ENCODE measurements at regions not wholly inside any gene's neighbourhood (a gene's known extent, or its start where the extent isn't known, plus 50 kb on each side); places are given as distances from the start of the nearest gene placed in this dataset.
"Not testable (repeated sequence)": the region's sequence is repeated elsewhere in the genome, so short reads cannot be mapped to it uniquely, and the experiment has no call there.

DNA sequence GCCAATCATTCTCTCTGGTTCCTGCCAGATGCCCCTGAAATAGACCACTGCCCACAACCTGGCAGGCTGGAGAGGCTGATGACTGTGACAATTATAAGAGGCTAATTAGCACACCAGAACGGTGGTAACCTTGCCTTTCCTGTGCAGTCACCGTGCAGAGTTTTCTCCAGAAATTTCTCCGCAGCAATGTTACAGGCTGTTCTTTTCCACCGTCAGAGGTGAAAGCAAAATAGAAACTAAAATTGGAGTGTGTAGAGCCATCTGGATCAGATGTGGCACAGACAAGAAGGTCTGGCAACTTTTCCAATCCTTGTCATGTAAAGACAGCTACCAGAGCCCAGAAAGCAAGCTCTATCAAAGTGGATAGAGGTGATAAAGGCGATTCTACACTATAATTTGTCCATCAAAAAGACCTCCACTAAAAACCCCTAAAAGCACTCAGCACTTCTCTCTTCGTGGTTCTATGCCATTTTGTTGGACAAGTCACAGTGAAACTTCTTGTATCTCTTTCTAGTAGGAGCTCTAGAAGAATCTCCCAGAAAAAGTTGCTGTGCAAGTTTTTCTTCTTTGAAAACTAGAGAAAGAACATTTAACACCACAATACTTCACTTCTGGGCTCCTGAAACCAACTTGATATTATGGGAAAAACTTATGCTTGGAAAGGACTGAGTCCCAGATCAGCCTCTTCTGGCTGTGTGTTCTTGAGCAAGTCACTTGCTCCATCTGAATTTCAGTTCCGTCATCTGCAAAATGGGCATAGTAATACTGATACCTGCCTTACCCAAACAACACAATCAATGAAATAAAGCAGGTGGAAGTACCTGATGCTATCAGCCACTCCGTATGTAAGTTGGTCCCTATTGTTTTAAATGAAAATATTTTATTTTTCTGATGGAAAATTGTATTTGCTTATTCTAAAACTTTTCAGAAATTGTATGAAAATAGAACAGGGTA is 295.6 kb upstream of the DLGAP1 start:
- 89 to 93% methylated on average over 7 to 8 of the region's 8 CpGs for WGBS, 2 experiments
- Histone ChIP-seq H3K27ac (ENCODE audit: insufficient read depth, low read depth, low read length, poor library complexity, severe bottlenecking) (no peak overlapping the region), H3K27me3 (ENCODE audit: control insufficient read depth, insufficient read depth, low read length, poor library complexity, severe bottlenecking) (no peaks in the 10 kb centered on the region), H3K4me3 (ENCODE audit: insufficient read depth, low read depth, low read length) (no peak overlapping the region), H3K36me3 (ENCODE audit: control insufficient read depth, insufficient read depth, low read length) (no peaks in the 10 kb centered on the region), H3K9me3 (ENCODE audit: control insufficient read depth, low read length) (no peaks in the 10 kb centered on the region), H3K4me1 (ENCODE audit: control insufficient read depth, insufficient read depth, low read length) (no peaks in the 10 kb centered on the region)

DNA sequence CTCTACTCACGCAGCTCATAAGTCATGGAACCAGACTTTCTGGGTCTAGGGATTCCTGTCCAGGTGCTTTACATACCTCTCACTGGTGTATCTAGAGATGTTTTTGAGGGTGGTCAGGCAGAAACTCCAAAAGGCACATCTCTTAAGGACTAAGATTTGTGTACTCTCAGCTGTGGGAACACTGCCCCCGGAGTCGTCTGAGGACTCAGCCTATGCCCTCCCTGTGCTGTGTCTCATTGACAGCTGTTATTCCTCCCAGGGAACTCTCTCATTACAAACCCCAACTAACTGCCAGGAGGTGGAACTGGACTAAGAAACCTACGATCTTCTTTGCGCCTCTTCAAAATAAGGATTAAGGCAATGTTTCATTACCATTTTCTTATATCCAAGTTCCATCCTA is 293.9 kb upstream of the DLGAP1 start:
- WGBS, 2 experiments, result 88% methylated on average over 5 of the region's 5 CpGs
- no peaks in the 10 kb centered on the region for H3K9me3 ChIP-seq (ENCODE audit: control insufficient read depth, low read length)
- no peaks in the 10 kb centered on the region for H3K4me1 ChIP-seq (ENCODE audit: control insufficient read depth, insufficient read depth, low read length)
- no peak overlapping the region for H3K4me3 ChIP-seq (ENCODE audit: insufficient read depth, low read depth, low read length)
- H3K27me3 ChIP-seq (ENCODE audit: control insufficient read depth, insufficient read depth, low read length, poor library complexity, severe bottlenecking), result no peaks in the 10 kb centered on the region
- H3K27ac ChIP-seq (ENCODE audit: insufficient read depth, low read depth, low read length, poor library complexity, severe bottlenecking), result no peak overlapping the region
- H3K36me3 ChIP-seq (ENCODE audit: control insufficient read depth, insufficient read depth, low read length), result no peaks in the 10 kb centered on the region

DNA sequence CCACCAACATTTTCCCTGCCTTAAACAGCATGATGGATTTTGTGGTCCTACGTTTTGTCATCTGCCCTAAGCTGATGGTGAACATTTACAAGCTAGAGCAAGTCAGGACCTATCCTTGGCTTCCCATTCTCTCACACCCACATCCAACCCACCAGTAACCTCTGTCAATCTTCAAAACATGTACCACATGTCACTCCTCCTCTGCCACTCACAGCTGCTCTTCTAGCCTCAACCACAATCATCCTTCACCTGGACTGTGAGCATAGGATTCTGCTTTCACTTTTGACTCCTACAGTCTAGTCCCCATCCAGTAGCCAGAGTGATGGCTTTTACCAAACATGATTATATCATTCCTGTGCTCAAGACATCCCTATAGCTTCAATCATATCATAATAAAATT is 279.8 kb upstream of the DLGAP1 start:
- Histone ChIP-seq H3K27me3 (ENCODE audit: control insufficient read depth, insufficient read depth, low read length, poor library complexity, severe bottlenecking) (no peaks in the 10 kb centered on the region), H3K4me1 (ENCODE audit: control insufficient read depth, insufficient read depth, low read length) (no peaks in the 10 kb centered on the region), H3K36me3 (ENCODE audit: control insufficient read depth, insufficient read depth, low read length) (no peaks in the 10 kb centered on the region), H3K27ac (ENCODE audit: insufficient read depth, low read depth, low read length, poor library complexity, severe bottlenecking) (no peak overlapping the region), H3K9me3 (ENCODE audit: control insufficient read depth, low read length) (no peaks in the 10 kb centered on the region), H3K4me3 (ENCODE audit: insufficient read depth, low read depth, low read length) (no peak overlapping the region)
- 98 to 100% methylated on average over 1 of the region's 1 CpG for WGBS, 2 experiments

GRCh38 chr18:4734021-4734420 is 278.9 kb upstream of the DLGAP1 start:
- Histone ChIP-seq H3K4me3 (ENCODE audit: insufficient read depth, low read depth, low read length) (no peak overlapping the region), H3K4me1 (ENCODE audit: control insufficient read depth, insufficient read depth, low read length) (no peaks in the 10 kb centered on the region), H3K27me3 (ENCODE audit: control insufficient read depth, insufficient read depth, low read length, poor library complexity, severe bottlenecking) (no peaks in the 10 kb centered on the region), H3K36me3 (ENCODE audit: control insufficient read depth, insufficient read depth, low read length) (no peaks in the 10 kb centered on the region), H3K27ac (ENCODE audit: insufficient read depth, low read depth, low read length, poor library complexity, severe bottlenecking) (no peak overlapping the region), H3K9me3 (ENCODE audit: control insufficient read depth, low read length) (no peaks in the 10 kb centered on the region)
- 89 to 98% methylated on average over 2 of the region's 2 CpGs for WGBS, 2 experiments

DNA sequence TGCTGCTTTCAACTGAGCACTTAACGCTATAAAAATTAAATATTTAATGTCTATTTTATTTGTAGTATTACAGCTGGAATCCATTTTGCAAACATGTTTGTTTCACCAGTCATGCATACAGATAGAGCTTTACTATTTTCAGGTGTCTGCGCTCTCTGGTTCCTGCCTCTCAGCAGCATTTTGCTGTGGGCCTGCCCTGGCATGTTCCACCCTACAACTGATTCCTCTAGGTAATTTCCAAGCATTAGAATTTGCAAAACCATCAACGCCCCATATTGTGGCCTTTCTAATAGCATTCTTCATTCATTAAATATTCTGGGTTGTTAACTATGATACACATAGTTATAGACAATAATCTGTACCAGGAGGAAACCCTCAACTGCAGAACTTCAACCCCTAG is 266.4 kb upstream of the DLGAP1 start:
- Histone ChIP-seq H3K9me3 (ENCODE audit: control insufficient read depth, low read length) (no peaks in the 10 kb centered on the region), H3K27ac (ENCODE audit: insufficient read depth, low read depth, low read length, poor library complexity, severe bottlenecking) (no peak overlapping the region), H3K4me3 (ENCODE audit: insufficient read depth, low read depth, low read length) (no peak overlapping the region), H3K27me3 (ENCODE audit: control insufficient read depth, insufficient read depth, low read length, poor library complexity, severe bottlenecking) (no peaks in the 10 kb centered on the region), H3K4me1 (ENCODE audit: control insufficient read depth, insufficient read depth, low read length) (no peaks in the 10 kb centered on the region), H3K36me3 (ENCODE audit: control insufficient read depth, insufficient read depth, low read length) (no peaks in the 10 kb centered on the region)
- WGBS, 2 experiments, result 94 to 98% methylated on average over 1 to 2 of the region's 3 CpGs

DNA sequence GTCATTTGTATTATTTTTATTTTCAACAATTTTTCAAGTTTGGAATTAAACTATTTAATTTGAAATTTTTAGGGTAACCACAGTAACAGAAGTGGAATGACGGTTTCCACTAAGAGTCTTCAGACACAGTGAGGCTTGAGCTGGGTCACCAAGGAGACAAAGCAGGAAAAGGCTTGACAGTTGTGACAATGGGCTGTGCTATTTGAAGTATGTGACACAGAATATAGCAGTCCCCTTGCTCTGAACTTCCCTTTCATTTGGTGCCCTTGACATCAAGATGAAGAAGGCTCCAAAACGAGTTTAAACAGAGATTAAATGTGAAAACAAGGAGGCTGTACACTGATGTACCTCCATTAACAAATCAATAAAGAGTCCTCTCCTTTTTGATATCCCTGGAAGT is 265.4 kb upstream of the DLGAP1 start:
- Histone ChIP-seq H3K27ac (ENCODE audit: insufficient read depth, low read depth, low read length, poor library complexity, severe bottlenecking) (no peak overlapping the region), H3K4me1 (ENCODE audit: control insufficient read depth, insufficient read depth, low read length) (no peaks in the 10 kb centered on the region), H3K27me3 (ENCODE audit: control insufficient read depth, insufficient read depth, low read length, poor library complexity, severe bottlenecking) (no peaks in the 10 kb centered on the region), H3K36me3 (ENCODE audit: control insufficient read depth, insufficient read depth, low read length) (no peaks in the 10 kb centered on the region), H3K4me3 (ENCODE audit: insufficient read depth, low read depth, low read length) (no peak overlapping the region), H3K9me3 (ENCODE audit: control insufficient read depth, low read length) (no peaks in the 10 kb centered on the region)
- WGBS, 2 experiments, result 75 to 78% methylated on average over 1 to 2 of the region's 2 CpGs

DNA sequence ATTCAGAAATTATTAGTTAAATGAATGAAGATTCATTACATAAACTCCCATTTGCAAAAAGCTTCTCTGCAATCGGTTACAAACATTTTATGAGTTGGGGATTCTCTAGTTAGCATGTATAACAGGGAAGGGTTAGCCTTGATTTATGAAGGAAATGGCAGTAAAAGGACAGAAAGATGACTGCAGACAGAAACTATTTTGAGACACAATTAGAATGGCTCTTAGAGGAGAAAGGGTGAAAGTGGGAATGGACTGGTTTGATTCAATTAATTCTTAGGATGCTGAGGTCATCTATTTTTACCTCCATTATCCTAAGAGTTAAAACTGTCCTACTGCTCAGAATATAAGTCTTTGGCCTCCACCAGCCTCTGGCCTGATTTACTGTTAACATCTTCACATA is 250.8 kb upstream of the DLGAP1 start:
- H3K27ac ChIP-seq (ENCODE audit: insufficient read depth, low read depth, low read length, poor library complexity, severe bottlenecking), result no peak overlapping the region
- 91 to 100% methylated on average over 1 of the region's 1 CpG for WGBS, 2 experiments
- no peaks in the 10 kb centered on the region for H3K9me3 ChIP-seq (ENCODE audit: control insufficient read depth, low read length)
- no peaks in the 10 kb centered on the region for H3K36me3 ChIP-seq (ENCODE audit: control insufficient read depth, insufficient read depth, low read length)
- no peaks in the 10 kb centered on the region for H3K27me3 ChIP-seq (ENCODE audit: control insufficient read depth, insufficient read depth, low read length, poor library complexity, severe bottlenecking)
- H3K4me1 ChIP-seq (ENCODE audit: control insufficient read depth, insufficient read depth, low read length), result no peaks in the 10 kb centered on the region
- H3K4me3 ChIP-seq (ENCODE audit: insufficient read depth, low read depth, low read length), result no peak overlapping the region

DNA sequence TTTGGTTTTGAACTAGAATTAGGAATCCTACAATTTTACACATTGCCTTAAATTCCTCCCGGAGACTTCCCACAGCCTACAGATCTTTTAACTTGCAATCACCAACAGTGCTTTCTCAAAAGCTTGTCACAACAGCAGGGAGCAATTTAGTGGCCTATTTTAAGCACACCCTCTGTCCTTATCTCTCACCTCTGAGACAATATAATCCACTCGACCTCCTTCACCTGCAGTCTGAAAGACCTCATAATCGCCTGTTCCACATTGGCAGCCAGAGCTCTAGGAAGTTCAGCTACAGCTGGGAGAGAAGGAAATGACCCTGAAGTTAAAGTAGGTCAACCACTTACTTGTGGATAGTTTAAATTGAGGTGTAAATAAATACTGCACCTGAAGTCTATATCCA is 249.7 kb upstream of the DLGAP1 start:
- no peak overlapping the region for H3K4me3 ChIP-seq (ENCODE audit: insufficient read depth, low read depth, low read length)
- H3K27me3 ChIP-seq (ENCODE audit: control insufficient read depth, insufficient read depth, low read length, poor library complexity, severe bottlenecking), result no peaks in the 10 kb centered on the region
- H3K9me3 ChIP-seq (ENCODE audit: control insufficient read depth, low read length), result no peaks in the 10 kb centered on the region
- no peaks in the 10 kb centered on the region for H3K4me1 ChIP-seq (ENCODE audit: control insufficient read depth, insufficient read depth, low read length)
- H3K36me3 ChIP-seq (ENCODE audit: control insufficient read depth, insufficient read depth, low read length), result no peaks in the 10 kb centered on the region
- no peak overlapping the region for H3K27ac ChIP-seq (ENCODE audit: insufficient read depth, low read depth, low read length, poor library complexity, severe bottlenecking)
- WGBS, 2 experiments, result 75 to 79% methylated on average over 3 of the region's 3 CpGs

- Histone ChIP-seq H3K4me3 (ENCODE audit: insufficient read depth, low read depth, low read length) (no peak overlapping the region), H3K9me3 (ENCODE audit: control insufficient read depth, low read length) (no peaks in the 10 kb centered on the region), H3K4me1 (ENCODE audit: control insufficient read depth, insufficient read depth, low read length) (no peaks in the 10 kb centered on the region), H3K36me3 (ENCODE audit: control insufficient read depth, insufficient read depth, low read length) (no peaks in the 10 kb centered on the region), H3K27ac (ENCODE audit: insufficient read depth, low read depth, low read length, poor library complexity, severe bottlenecking) (no peak overlapping the region), H3K27me3 (ENCODE audit: control insufficient read depth, insufficient read depth, low read length, poor library complexity, severe bottlenecking) (no peaks in the 10 kb centered on the region)
- 93 to 96% methylated on average over 17 of the region's 17 CpGs for WGBS, 2 experiments
Measured at GRCh38 chr18:4691836-4692235, 236.7 kb upstream of the DLGAP1 start.

DNA sequence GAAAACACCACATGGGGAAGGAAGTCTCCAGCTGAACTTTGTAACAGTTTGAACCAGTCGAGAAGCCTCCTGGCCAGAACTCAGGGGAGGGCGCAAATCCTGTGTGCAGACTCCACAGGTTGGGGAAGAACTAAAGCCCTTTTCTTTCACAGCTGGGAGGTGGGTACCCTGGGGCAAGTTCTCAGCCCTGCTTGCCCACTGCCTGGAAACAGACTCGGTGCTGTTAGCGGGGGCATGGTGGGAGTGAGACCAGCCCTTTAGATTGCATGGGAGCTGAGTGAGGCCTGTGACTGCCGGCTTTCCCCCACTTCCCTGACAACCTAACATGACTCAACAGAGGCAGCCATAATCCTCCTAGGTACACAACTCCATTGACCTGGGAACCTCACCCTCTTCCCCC is 223.6 kb upstream of the DLGAP1 start:
- WGBS, 2 experiments, result 88 to 95% methylated on average over 5 of the region's 5 CpGs
- H3K27ac ChIP-seq (ENCODE audit: insufficient read depth, low read depth, low read length, poor library complexity, severe bottlenecking); H3K36me3 ChIP-seq (ENCODE audit: control insufficient read depth, insufficient read depth, low read length); H3K9me3 ChIP-seq (ENCODE audit: control insufficient read depth, low read length); H3K4me1 ChIP-seq (ENCODE audit: control insufficient read depth, insufficient read depth, low read length); H3K27me3 ChIP-seq (ENCODE audit: control insufficient read depth, insufficient read depth, low read length, poor library complexity, severe bottlenecking); H3K4me3 ChIP-seq (ENCODE audit: insufficient read depth, low read depth, low read length): not testable (repeated sequence)

Data from ectodermal cell (in vitro differentiated cells).